Inflammatory macrophage treated with lipopolysaccharide for 4 hours (primary cell): ENCODE measurements at regions not wholly inside any gene's neighbourhood (a gene's known extent, or its start where the extent isn't known, plus 50 kb on each side); places are given as distances from the start of the nearest gene placed in this dataset.

Experiments
- DNase-seq: peaks from one replicate; pipeline ENCODE4 v3.0.0-alpha.2; 2020

GRCh38 chr4:104969394-104970082, 177.1 kb upstream of the TET2 start:
- DNase-seq: no peak

GRCh38 chr4:104971462-104971861, 175.2 kb upstream of the TET2 start:
- no peak for DNase-seq

- no peak for DNase-seq
These were observed 173.0 kb upstream of the TET2 start for GRCh38 chr4:104973708-104974107.

GRCh38 chr4:104975617-104976016, 171.1 kb upstream of the TET2 start:
- DNase-seq: no peak

GRCh38 chr4:104976262-104976661, 170.4 kb upstream of the TET2 start:
- peak; percentile 10 for DNase-seq

GRCh38 chr4:104979083-104979760, 167.5 kb upstream of the TET2 start:
- no peak for DNase-seq

GRCh38 chr4:104983615-104984179, 163.0 kb upstream of the TET2 start:
- DNase-seq: no peak

GRCh38 chr4:104986306-104986705, 160.4 kb upstream of the TET2 start:
- no peak for DNase-seq

- DNase-seq: no peak
These were observed 157.3 kb upstream of the TET2 start for GRCh38 chr4:104989371-104989770.

- no peak for DNase-seq
These were observed 144.4 kb upstream of the TET2 start for GRCh38 chr4:105002278-105002677.

GRCh38 chr4:105014234-105014633, 132.4 kb upstream of the TET2 start:
- DNase-seq: peak; percentile 46

GRCh38 chr4:105014635-105015034, 132.0 kb upstream of the TET2 start:
- peak; percentile 70 for DNase-seq

- DNase-seq: no peak
These were observed 130.9 kb upstream of the TET2 start for GRCh38 chr4:105015750-105016149.

GRCh38 chr4:105022811-105023667, 123.6 kb upstream of the TET2 start:
- DNase-seq: peak; percentile 35

GRCh38 chr4:105023668-105024055, 123.0 kb upstream of the TET2 start:
- no peak for DNase-seq

GRCh38 chr4:105025263-105026017, 121.2 kb upstream of the TET2 start:
- no peak for DNase-seq

GRCh38 chr4:105036991-105037390, 109.7 kb upstream of the TET2 start:
- DNase-seq: no peak

- DNase-seq: no peak
These were observed 104.2 kb upstream of the TET2 start for GRCh38 chr4:105042451-105042850.

- DNase-seq: peak; percentile 11
These were observed 95.8 kb upstream of the TET2 start for GRCh38 chr4:105050896-105051295.

GRCh38 chr4:105057370-105058105, 89.1 kb upstream of the TET2 start:
- DNase-seq: peak; percentile 81

- peak; percentile 21 for DNase-seq
These were observed 88.4 kb upstream of the TET2 start for GRCh38 chr4:105058177-105058812.
